ENCODE measurements at regions not wholly inside any gene's neighbourhood (a gene's known extent, or its start where the extent isn't known, plus 50 kb on each side); places are given as distances from the start of the nearest gene placed in this dataset.

- no peak overlapping the region for H3K4me3 Mint-ChIP-seq (ENCODE audit: unreplicated experiment)
- H3K27me3 Mint-ChIP-seq (ENCODE audit: unreplicated experiment): peaks cover 3% of the 10 kb centered on the region
- peaks cover 4% of the 10 kb centered on the region for H3K4me1 Mint-ChIP-seq (ENCODE audit: unreplicated experiment)
- TF ChIP-seq CTCF (IDR thresholded peaks at IDR 0.05; ENCODE audit: unreplicated experiment): no peak
- no peaks in the 10 kb centered on the region for H3K9me3 Mint-ChIP-seq (ENCODE audit: unreplicated experiment)
- H3K27ac Mint-ChIP-seq (ENCODE audit: unreplicated experiment): no peak overlapping the region
- DNase-seq (ENCODE audit: low spot score): no peak
- no peaks in the 10 kb centered on the region for H3K36me3 Mint-ChIP-seq (ENCODE audit: low read depth, unreplicated experiment)
These were observed 119.5 kb upstream of the LRIG1 start for GRCh38 chr3:66620296-66620695.

DNA sequence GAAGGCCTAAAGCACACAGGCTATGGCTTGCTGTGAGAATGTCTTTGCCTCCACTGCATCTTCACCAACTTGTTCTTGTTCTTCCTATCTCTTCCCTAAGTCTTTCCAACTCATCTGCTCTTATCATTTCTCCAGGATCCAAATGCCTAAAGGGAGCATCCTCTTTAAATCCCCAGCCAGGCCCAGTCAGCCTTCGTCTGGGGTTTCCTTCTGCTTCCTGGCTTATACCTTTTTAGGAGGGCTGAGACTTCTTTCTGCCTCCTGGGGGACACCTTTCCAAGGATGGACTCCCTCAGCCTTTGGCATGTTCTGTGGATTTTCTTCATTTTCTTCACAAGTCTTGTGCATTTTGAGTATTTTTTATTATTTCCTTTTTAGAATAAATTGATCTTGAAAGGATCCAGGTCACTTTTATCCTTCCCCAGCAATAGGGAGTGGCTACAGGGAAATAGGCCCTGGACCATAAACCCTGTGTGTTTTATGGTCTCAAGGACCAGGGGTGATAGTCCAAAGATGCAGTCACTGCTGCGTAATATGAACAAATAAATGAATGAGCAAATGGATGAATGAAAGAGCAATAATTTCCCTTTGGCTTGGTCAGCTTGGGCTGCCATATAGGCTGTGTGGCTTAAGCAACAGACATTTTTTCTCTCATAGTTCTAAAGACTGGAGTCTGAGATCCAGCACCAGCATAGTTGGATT lies 122.1 kb upstream of the LRIG1 start:
- Mint-ChIP-seq H3K36me3 (ENCODE audit: low read depth, unreplicated experiment) (no peaks in the 10 kb centered on the region), H3K9me3 (ENCODE audit: unreplicated experiment) (no peaks in the 10 kb centered on the region), H3K4me1 (ENCODE audit: unreplicated experiment) (peaks cover 4% of the 10 kb centered on the region), H3K27me3 (ENCODE audit: unreplicated experiment) (no peaks in the 10 kb centered on the region), H3K27ac (ENCODE audit: unreplicated experiment) (no peak overlapping the region), H3K4me3 (ENCODE audit: unreplicated experiment) (no peak overlapping the region)
- no peak for TF ChIP-seq CTCF (IDR thresholded peaks at IDR 0.05; ENCODE audit: unreplicated experiment)
- DNase-seq (ENCODE audit: low spot score): no peak

DNA sequence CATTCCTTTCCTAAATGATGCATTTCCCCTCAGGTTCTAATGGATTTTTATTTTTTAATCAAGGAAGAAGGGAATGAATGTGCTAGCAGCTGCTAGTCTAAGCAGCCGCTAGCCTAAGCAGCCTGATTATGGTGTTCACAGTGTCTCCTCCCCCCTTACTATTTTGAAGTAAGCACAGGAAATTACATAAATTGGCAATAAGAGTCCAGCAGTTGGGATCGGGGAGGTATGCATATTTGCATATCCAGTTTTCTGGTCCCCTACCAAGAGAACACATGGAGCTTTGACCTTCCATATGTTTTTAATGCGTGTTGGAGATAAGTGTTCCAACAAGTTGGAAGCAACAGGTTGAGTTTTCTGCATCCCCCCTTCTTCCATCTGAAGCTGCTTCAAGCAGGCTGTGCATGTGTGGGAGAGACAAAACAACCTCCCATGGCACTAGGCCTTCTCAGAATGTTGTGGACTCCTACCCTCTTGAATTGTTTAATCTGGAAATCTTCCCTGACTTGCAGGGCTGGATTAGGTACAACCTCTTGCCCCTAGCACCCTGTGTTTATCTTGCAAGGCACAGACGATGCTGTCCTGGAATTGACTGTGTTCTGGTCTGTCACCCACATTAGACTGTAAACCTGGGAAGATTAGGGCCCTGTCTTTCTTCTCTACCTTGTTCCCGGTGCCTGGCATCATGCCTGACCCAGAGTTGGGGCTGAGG lies 124.8 kb upstream of the LRIG1 start:
- TF ChIP-seq CTCF (IDR thresholded peaks at IDR 0.05; ENCODE audit: unreplicated experiment): no peak
- no peak for DNase-seq (ENCODE audit: low spot score)
- Mint-ChIP-seq H3K9me3 (ENCODE audit: unreplicated experiment) (no peaks in the 10 kb centered on the region), H3K27me3 (ENCODE audit: unreplicated experiment) (no peaks in the 10 kb centered on the region), H3K27ac (ENCODE audit: unreplicated experiment) (no peak overlapping the region), H3K4me3 (ENCODE audit: unreplicated experiment) (no peak overlapping the region), H3K4me1 (ENCODE audit: unreplicated experiment) (peaks cover 13% of the 10 kb centered on the region), H3K36me3 (ENCODE audit: low read depth, unreplicated experiment) (no peaks in the 10 kb centered on the region)

- DNase-seq (ENCODE audit: low spot score): no peak
- no peaks in the 10 kb centered on the region for H3K9me3 Mint-ChIP-seq (ENCODE audit: unreplicated experiment)
These were observed 128.5 kb upstream of the LRIG1 start for GRCh38 chr3:66629150-66629981.

More at GRCh38 chr3:66629150-66629981, 128.5 kb upstream of the LRIG1 start:
- Mint-ChIP-seq H3K4me3 (ENCODE audit: unreplicated experiment) (no peak overlapping the region), H3K4me1 (ENCODE audit: unreplicated experiment) (peaks cover 22% of the 10 kb centered on the region), H3K36me3 (ENCODE audit: low read depth, unreplicated experiment) (no peaks in the 10 kb centered on the region), H3K27me3 (ENCODE audit: unreplicated experiment) (peaks cover 3% of the 10 kb centered on the region), H3K27ac (ENCODE audit: unreplicated experiment) (no peak overlapping the region)
- TF ChIP-seq CTCF (IDR thresholded peaks at IDR 0.05; ENCODE audit: unreplicated experiment): no peak

All from endothelial cell (in vitro differentiated cells).